ENCODE measurements at regions not wholly inside any gene's neighbourhood (a gene's known extent, or its start where the extent isn't known, plus 50 kb on each side); places are given as distances from the start of the nearest gene placed in this dataset.
"Not testable (repeated sequence)": the region's sequence is repeated elsewhere in the genome, so short reads cannot be mapped to it uniquely, and the experiment has no call there.

DNA sequence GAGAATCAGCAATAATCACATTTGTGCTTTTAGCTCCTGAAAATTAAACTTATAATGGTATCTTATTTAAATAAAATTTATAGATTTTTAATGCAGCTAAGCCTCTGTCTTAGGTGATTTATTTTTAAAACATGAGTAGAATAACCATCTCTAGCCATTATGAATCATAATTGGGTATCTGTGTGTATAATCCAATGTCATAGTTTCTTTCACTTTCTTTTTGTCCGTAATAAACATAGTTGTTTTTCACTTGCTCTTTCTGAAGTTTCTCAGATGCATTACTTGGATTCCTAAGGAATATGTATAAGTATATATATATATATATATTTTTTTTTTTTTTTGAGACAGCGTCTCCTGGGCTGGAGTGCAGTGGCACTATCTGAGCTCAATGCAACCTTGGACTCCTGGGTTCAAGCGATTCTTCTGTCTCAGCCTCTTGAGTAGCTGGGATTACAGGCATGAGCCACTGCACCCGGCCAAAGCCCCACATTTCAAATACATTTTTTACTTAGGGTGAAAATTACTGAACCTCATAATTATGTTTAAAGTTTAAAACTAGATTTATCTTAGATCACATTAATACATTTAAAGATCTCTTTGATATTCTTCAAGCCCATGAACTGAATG, 377.1 kb downstream of the PRDM9 start:
- Histone ChIP-seq H3K9me3 (replicated peaks in 1 of 11) (no peaks in the 10 kb centered on the region), H3K9ac (no peak overlapping the region), H3K4me1 (peaks cover 0 to 7% (median 0%) of the 10 kb centered on the region in 10 experiments; a peak in 3 of 20 replicates), H3K4me3 (no peak overlapping the region), H3K4me2 (no peak overlapping the region), H3K36me3 (no peaks in the 10 kb centered on the region), H3K27ac (no peak overlapping the region), H4K20me1 (no peaks in the 10 kb centered on the region), H3K27me3 (no peaks in the 10 kb centered on the region)
- no peak for TF ChIP-seq Cebpa-rat (IDR thresholded peaks at IDR 0.05)

DNA sequence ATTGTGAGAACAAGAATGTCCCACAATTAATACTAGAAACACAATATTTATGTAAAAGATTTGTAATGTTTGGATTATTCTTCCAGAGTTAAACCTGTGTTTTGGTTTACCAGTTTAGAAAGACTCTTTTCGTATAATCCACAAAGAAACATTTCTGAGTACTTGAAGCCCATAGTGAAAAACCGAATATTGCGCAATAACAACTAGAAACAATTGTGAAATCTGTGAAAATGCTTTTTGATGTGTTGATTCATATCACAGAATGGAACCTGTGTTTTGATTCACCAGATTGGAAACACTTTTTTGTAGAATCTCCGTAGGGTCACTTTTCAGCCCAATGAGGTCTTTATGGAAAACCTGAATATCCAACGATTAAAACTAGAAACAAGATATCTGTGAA, 386.2 kb downstream of the PRDM9 start:
- Histone ChIP-seq H3K4me1 (no peaks in the 10 kb centered on the region), H3K4me2 (no peak overlapping the region), H3K27me3 (no peaks in the 10 kb centered on the region), H3K4me3 (no peak overlapping the region), H3K9ac (no peak overlapping the region), H3K27ac (no peak overlapping the region), H4K20me1 (no peaks in the 10 kb centered on the region), H3K36me3 (no peaks in the 10 kb centered on the region), H3K9me3 (replicated peaks in 1 of 11) (peaks cover 0 to 22% (median 0%) of the 10 kb centered on the region in 11 experiments; a peak in 4 of 22 replicates)
- TF ChIP-seq Cebpa-rat (IDR thresholded peaks at IDR 0.05) = peak in 7 of 11 experiments; percentile 48 to 98 (median 83); a peak in 11 of 22 replicates

- H3K4me1 ChIP-seq = no peaks in the 10 kb centered on the region
- no peak overlapping the region for H3K9ac ChIP-seq
- H3K4me3 ChIP-seq = no peak overlapping the region
- H3K27ac ChIP-seq = no peak overlapping the region
- H4K20me1 ChIP-seq = no peaks in the 10 kb centered on the region
- H3K9me3 ChIP-seq (replicated peaks in 1 of 11) = peaks cover 0 to 22% (median 0%) of the 10 kb centered on the region in 11 experiments; a peak in 4 of 22 replicates
- TF ChIP-seq Cebpa-rat (IDR thresholded peaks at IDR 0.05) = no peak
- H3K4me2 ChIP-seq = no peak overlapping the region
- no peaks in the 10 kb centered on the region for H3K27me3 ChIP-seq
- no peaks in the 10 kb centered on the region for H3K36me3 ChIP-seq
Measured at GRCh38 chr5:23895614-23896013, 388.2 kb downstream of the PRDM9 start.

DNA sequence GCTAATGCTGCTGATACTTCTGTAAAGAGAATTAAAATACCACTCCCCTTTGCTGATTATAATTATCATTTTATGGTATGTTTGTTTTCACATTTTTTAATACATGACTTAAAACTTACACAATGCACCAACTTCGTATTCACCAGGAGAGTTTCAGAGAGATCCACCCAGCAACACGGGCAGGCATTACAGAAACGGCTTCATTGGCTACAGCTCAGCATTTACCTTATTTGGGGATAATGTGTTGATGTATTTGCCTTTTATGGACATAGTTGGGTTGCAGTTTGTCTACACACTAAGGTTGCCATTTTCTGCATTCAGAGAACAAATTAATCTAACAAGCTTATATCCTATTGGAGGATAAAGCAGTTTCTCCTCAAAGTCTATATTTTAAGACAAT, 423.6 kb downstream of the PRDM9 start:
- Histone ChIP-seq H3K4me3 (no peak overlapping the region), H3K27me3 (no peaks in the 10 kb centered on the region), H3K9me3 (replicated peaks in 1 of 11) (peaks cover 0 to 8% (median 0%) of the 10 kb centered on the region in 11 experiments; a peak in 4 of 22 replicates), H3K4me1 (no peaks in the 10 kb centered on the region), H3K36me3 (no peaks in the 10 kb centered on the region), H4K20me1 (no peaks in the 10 kb centered on the region), H3K4me2 (no peak overlapping the region), H3K9ac (no peak overlapping the region), H3K27ac (no peak overlapping the region)
- no peak for TF ChIP-seq Cebpa-rat (IDR thresholded peaks at IDR 0.05)

GRCh38 chr5:23951261-23951928, 444.0 kb downstream of the PRDM9 start:
- not testable (repeated sequence) for H3K4me2 ChIP-seq, H3K4me1 ChIP-seq, H3K4me3 ChIP-seq

DNA sequence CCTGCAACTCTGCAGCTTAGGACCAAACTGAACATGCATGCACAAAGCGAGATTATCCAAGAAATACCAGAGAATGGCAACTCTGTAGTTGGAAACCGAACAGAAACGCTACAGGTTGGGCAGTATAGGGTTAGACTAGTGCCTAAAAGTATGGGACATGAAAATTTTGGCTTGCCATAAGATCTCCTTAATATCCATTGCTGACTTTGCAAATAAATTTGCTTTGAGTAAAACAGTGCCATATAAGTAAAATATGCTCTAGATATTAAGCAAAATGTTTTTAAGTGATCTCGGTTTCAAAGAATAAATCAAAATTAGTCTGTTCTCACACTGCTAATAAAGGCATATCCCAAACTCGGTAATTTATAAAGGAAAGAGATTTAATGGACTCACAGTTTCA, 456.0 kb downstream of the PRDM9 start:
- Histone ChIP-seq H3K9ac (no peak overlapping the region), H3K4me1 (no peaks in the 10 kb centered on the region), H4K20me1 (no peaks in the 10 kb centered on the region), H3K4me3 (no peak overlapping the region), H3K9me3 (replicated peaks in 1 of 11) (no peaks in the 10 kb centered on the region), H3K27ac (no peak overlapping the region), H3K4me2 (no peak overlapping the region), H3K36me3 (no peaks in the 10 kb centered on the region), H3K27me3 (no peaks in the 10 kb centered on the region)
- TF ChIP-seq Cebpa-rat (IDR thresholded peaks at IDR 0.05) = no peak

More at GRCh38 chr5:23951261-23951928, 444.0 kb downstream of the PRDM9 start:
- peaks cover 0 to 13% (median 7%) of the 10 kb centered on the region in 11 experiments; a peak in 13 of 22 replicates for H3K9me3 ChIP-seq (replicated peaks in 1 of 11)
- not testable (repeated sequence) for H3K27ac ChIP-seq, H3K27me3 ChIP-seq, H4K20me1 ChIP-seq, H3K9ac ChIP-seq, H3K36me3 ChIP-seq

GRCh38 chr5:23977365-23977764, 470.0 kb downstream of the PRDM9 start:
- Histone ChIP-seq H3K4me1 (no peaks in the 10 kb centered on the region), H3K36me3 (peaks cover 0 to 7% (median 0%) of the 10 kb centered on the region in 11 experiments; a peak in 1 of 22 replicates), H3K4me2 (no peak overlapping the region), H3K27me3 (no peaks in the 10 kb centered on the region), H3K27ac (no peak overlapping the region), H3K9ac (no peak overlapping the region), H4K20me1 (no peaks in the 10 kb centered on the region), H3K9me3 (replicated peaks in 1 of 11) (peaks cover 21 to 35% (median 28%) of the 10 kb centered on the region in 11 experiments), H3K4me3 (peak overlapping the region in 3 of 10 experiments; percentile 6 to 22 (median 9); a peak in 2 of 20 replicates)
- TF ChIP-seq Cebpa-rat (IDR thresholded peaks at IDR 0.05) = no peak

- Histone ChIP-seq H4K20me1 (no peaks in the 10 kb centered on the region), H3K27me3 (no peaks in the 10 kb centered on the region), H3K4me2 (no peak overlapping the region), H3K36me3 (peaks cover 0 to 7% (median 0%) of the 10 kb centered on the region in 11 experiments; a peak in 1 of 22 replicates), H3K9me3 (replicated peaks in 1 of 11) (peaks cover 21 to 35% (median 28%) of the 10 kb centered on the region in 11 experiments), H3K27ac (no peak overlapping the region), H3K9ac (no peak overlapping the region), H3K4me1 (no peaks in the 10 kb centered on the region), H3K4me3 (0 out of 20 replicates have a peak overlapping the region, but pooled peaks of 1 of the 10 experiments have one; percentile 6)
- TF ChIP-seq Cebpa-rat (IDR thresholded peaks at IDR 0.05) = no peak
Measured at GRCh38 chr5:23977997-23978396, 470.6 kb downstream of the PRDM9 start.

DNA sequence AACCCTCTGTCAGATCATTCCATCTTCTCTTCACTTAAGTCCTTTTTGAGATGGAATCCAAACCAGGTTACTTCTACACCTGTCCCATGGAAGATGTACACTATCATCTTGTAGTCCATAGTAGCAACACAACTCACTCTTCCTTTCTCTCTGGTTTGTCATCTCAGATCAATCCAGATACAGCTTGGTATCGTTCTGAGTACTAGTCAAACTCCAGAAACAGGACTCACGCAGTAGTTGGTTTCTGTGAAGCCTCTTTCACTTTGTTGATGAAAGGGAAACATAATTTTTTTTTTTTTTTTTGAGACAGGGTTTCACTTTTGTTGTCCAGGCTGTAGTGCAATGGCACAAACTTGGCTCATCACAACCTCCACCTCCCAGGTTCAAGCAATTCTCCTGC, 484.0 kb downstream of the PRDM9 start:
- Histone ChIP-seq H3K27ac (no peak overlapping the region), H4K20me1 (no peaks in the 10 kb centered on the region; a peak in 1 of 22 replicates), H3K4me2 (no peak overlapping the region), H3K27me3 (no peaks in the 10 kb centered on the region), H3K9me3 (replicated peaks in 1 of 11) (no peaks in the 10 kb centered on the region), H3K4me3 (no peak overlapping the region), H3K36me3 (no peaks in the 10 kb centered on the region), H3K9ac (no peak overlapping the region), H3K4me1 (no peaks in the 10 kb centered on the region)
- no peak for TF ChIP-seq Cebpa-rat (IDR thresholded peaks at IDR 0.05)

Measured in BLaER1 treated with 17β-estradiol and CSF1 and Interleukin-3, amounts not matched to agents 10 nM and 100 nM (cell line).